ENCODE measurements at regions not wholly inside any gene's neighbourhood (a gene's known extent, or its start where the extent isn't known, plus 50 kb on each side); places are given as distances from the start of the nearest gene placed in this dataset.
"Not testable (repeated sequence)": the region's sequence is repeated elsewhere in the genome, so short reads cannot be mapped to it uniquely, and the experiment has no call there.

DNA sequence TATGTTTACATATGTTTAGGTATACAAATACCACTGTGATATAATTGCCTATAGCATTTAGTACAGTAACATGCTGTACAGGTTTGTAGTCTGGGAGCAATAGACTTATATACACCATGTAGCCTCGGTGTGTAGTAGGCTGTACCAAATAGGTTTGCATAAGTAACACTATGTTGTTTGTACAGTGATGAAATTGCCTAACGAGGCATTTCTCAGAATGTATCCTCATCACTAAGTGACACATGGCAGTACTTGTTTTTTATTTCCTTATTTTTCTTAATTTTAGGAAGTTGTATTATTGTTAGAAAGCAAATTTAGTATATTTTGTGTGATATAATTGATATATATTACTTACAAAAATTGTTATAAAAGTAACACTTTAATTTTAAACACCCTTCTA is 840.9 kb downstream of the LTN1 start:
- no peak for DNase-seq

GRCh38 chr21:28150778-28151177 is 841.9 kb downstream of the LTN1 start:
- no peak for DNase-seq

- DNase-seq = no peak
These were observed 844.1 kb downstream of the LTN1 start for GRCh38 chr21:28148400-28149064.

- no peak for DNase-seq
These were observed 848.0 kb downstream of the LTN1 start for GRCh38 chr21:28144653-28145052.

DNA sequence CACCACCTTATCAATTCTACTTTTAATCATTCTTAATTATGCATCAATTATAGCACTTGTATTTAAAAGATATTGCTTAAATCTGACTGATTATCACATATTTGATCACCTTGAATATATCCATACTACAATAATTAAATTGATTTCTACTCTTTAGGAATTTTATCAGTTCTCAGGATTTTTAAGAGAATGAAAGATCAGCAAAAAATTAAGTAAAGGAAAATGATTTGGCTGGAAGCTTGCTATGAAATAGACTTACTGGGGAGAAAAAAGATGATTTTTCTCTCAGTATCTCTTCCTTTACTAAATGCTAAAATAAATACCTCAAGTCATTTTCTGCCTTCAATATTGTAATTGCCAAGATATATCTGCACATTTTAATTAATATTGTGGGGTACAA is 848.6 kb downstream of the LTN1 start:
- no peak for DNase-seq

- no peak for DNase-seq
These were observed 850.0 kb downstream of the LTN1 start for GRCh38 chr21:28142697-28143096.

DNA sequence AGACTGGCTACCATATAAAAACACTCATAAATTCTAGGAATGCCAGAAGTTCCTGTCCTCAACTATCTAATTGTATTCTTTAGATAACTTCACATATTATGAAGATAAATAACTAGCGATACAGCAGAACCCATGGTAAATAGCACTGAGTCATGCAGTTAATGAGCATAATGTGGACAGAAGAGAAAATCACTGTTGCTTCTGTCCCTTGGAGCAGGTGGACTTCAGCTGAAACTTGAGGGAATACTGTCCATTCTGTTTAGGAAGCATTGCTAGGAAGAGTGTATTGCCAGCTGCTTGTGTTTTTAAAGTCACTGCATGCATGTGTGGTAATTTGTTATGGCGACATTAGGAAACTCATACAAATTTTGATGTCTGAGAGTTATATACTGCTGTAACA is 854.4 kb downstream of the LTN1 start:
- DNase-seq = no peak

DNA sequence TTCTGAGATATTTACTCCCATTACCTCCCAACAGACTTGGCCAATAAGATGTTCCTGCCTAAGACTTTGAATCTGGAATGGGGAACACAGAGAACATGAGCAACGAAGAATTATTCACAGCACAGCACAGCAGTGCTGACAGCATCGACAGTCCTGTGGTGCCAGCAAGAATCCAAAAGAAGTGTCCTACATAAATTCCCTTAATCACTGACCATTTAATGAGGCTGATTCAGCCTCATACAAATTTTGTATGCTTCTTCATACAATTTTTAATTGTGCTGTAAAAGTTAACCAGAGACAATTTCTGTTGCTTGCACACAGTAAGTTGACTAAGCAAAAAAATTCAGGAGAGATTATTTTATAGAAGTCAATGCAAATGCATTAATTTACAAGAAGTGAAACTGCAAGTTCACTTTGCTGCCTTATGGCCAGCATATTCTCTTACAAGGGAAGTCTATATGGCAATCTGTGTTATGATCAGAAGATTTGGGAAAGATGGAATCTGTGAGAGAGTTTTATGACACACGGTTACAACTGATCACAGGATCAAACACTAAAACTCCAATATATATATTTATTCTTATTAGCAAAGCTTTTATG is 855.9 kb downstream of the LTN1 start:
- DNase-seq = no peak

DNA sequence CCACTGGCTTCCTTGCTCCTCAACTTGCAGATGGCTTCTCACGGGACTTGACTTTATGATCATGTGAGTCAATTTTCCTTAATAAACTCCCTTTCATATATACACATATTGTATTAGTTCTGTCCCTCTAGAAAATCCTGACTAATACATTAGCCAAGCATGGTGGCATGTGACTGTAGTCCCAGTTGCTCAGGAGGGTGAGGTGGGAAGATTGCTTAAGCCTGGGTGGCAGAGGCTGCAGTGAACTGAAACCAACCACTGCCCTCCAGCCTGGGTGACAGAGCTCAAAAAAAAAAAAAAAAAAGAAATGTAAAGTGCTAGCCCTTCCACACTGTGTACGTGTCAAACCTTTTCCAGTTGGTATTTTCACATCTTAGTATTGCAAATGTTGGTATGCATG is 857.0 kb downstream of the LTN1 start:
- no peak for DNase-seq

DNA sequence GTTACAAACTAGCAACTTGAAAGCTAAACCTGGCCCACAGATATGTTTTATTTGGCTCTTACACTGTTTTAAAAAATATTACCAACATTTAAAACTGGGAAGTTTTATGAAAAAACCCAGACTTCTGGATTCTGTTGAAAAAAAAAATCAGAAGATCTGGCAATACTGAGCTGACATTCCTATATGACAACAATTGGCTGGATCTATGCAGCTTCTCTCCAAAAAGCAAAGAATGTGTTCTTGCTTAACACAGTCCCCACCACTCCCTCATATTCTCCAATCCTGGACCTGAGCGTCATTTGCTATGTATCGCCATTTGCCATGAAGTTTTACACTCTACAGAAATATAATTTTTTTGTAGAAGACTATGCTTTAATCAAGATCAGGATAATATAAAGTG is 859.6 kb downstream of the LTN1 start:
- DNase-seq = no peak

DNA sequence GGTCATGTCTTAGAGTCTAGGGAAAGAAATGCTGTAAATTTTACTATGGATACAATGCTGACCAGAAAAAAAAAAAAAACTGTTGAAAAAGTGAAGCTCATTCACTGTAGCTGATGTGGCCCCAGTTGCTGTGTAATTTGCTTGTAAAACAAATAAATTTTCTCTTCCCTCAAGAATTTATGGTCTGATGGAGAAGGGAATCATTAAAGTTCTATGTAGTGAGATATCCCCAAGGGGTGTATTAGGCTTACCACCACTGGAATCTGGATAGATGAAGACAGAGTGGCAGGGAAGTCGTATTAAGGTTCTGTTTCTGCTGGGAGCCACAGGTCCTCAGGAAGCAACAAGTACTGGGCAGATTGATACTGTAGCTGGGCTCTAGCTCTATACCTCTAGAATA is 860.0 kb downstream of the LTN1 start:
- no peak for DNase-seq

- DNase-seq = no peak
These were observed 865.4 kb downstream of the LTN1 start for GRCh38 chr21:28127175-28127785.

- no peak for DNase-seq
These were observed 866.0 kb downstream of the LTN1 start for GRCh38 chr21:28126521-28127174.

- no peak for DNase-seq
These were observed 868.1 kb downstream of the LTN1 start for GRCh38 chr21:28124541-28124940.

DNA sequence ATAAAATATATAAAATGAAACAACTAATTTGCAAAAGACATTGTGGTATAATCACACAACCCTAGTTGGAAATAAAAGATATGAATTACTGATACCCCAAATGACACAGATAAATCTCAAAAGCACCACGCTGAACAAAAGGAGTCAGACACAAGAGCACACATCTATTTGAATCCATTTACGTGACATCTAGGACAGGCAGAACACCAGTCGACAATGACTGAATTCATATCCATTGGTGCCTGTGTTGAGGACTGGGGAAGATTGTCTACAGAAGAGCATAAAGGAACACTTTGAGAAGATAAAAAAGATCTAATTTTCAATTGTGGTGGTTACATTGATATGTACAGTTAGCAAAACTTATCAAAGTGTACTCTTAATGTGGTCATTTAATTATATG is 874.1 kb downstream of the LTN1 start:
- no peak for DNase-seq

DNA sequence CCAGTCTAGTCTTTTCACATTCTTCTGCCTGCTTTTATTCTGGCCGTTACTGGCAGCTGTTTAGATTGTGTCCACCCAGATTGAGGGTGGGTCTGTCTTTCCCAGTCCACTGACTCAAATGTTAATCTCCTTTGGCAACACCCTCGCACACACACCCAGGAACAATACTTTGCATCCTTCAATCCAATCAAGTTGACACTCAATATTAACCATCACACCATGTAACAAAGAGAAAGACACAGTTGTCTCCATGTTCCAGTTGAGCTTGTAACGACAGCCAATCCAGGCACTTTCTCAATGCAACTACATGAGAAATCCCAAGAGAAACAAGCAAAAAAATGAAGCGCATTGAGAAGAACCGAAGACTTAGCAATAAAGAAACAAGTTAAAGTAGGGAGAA is 877.7 kb downstream of the LTN1 start:
- DNase-seq = not testable (repeated sequence)

- no peak for DNase-seq
These were observed 879.0 kb downstream of the LTN1 start for GRCh38 chr21:28113718-28114117.

- DNase-seq = no peak
These were observed 880.2 kb downstream of the LTN1 start for GRCh38 chr21:28112511-28112910.

DNA sequence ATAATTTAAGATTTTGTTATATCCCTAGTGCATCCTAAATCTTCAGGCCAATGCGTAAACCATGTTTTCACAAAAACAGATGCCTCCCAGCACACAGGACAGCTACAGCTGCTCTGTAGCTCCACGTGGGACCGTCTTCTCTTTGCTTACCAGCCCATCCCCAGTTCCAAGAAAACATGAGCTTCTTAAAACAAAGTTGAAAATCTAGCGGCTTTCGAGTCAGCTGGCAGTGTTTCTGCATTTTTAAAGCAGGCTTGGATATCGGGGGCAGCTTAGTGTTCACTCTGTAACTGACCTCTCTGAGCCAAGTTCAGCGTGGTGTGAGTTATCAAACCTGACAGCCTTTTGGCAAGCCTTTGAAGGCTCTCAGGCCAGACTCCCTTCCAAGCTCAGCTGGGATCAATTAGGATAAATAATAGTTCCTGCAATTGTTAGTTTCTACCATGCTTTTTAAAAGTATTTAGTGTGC is 881.5 kb downstream of the LTN1 start:
- DNase-seq = no peak

- no peak for DNase-seq
These were observed 882.0 kb downstream of the LTN1 start for GRCh38 chr21:28110716-28111115.

GRCh38 chr21:28110074-28110473 is 882.6 kb downstream of the LTN1 start:
- DNase-seq = no peak

DNA sequence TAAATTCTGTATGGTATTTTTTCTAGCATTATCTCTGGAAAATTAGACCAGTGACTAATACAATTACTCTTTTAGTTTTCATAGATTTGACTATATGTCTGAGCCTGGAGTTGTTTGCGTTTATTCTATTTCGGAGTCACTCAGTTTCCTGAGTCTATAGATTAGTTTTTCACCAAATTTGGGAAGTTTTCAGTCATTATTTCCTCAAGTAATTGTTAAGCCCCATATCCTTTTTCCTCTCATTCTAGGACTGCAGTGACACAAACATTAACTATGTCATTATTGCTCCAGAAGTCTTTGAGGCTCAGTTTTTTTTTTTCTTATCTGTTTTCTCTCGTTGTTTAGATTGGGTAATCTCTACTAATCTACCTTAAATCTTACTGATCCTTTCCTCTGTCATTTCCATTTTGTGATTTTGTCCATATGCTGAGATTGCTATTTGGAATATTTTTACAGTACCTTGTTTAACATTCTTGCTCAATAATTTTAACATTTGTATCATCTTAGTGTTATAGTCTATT is 886.2 kb downstream of the LTN1 start:
- DNase-seq = no peak

GRCh38 chr21:28104346-28104745 is 888.3 kb downstream of the LTN1 start:
- no peak for DNase-seq

- DNase-seq = no peak
These were observed 892.3 kb downstream of the LTN1 start for GRCh38 chr21:28100366-28100765.

Data from NK-92 treated with Interleukin-12 subunit alpha and Interleukin-12 subunit beta, amount 100 ng/mL, for 24 hours (cell line).